ENCODE measurements at regions not wholly inside any gene's neighbourhood (a gene's known extent, or its start where the extent isn't known, plus 50 kb on each side); places are given as distances from the start of the nearest gene placed in this dataset.

DNA sequence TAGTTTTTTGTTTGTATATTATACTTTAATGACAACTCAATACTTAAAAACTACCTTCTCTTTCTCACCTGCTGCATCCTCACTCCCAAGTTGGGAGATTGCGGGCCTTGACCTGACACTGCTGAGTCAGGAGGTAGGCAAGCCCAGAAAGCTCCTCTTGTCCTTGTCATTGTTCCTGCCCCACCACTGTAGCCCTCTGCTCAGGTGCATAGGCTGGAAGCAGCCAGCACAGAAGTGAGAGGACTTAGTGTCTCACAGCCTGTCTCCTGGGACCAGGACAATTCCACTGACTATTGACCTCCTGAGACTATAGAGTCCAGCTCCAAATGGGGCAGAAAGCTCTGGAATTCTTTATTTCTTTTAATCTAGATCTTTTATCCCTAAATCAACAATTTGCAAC lies 123.5 kb upstream of the NDP start:
- DNase-seq: no peak
- Histone ChIP-seq H3K9me3 (no peaks in the 10 kb centered on the region), H3K27ac (no peak overlapping the region), H3K27me3 (no peaks in the 10 kb centered on the region), H3K36me3 (no peaks in the 10 kb centered on the region), H3K4me3 (no peak overlapping the region), H3K4me1 (no peaks in the 10 kb centered on the region)
- in situ Hi-C loops (cut with MboI; ENCODE audit: low sequenced_read_pairs in 4 of 4): no loop called here
- ATAC-seq: no peak
- TF ChIP-seq, protein P1, sequence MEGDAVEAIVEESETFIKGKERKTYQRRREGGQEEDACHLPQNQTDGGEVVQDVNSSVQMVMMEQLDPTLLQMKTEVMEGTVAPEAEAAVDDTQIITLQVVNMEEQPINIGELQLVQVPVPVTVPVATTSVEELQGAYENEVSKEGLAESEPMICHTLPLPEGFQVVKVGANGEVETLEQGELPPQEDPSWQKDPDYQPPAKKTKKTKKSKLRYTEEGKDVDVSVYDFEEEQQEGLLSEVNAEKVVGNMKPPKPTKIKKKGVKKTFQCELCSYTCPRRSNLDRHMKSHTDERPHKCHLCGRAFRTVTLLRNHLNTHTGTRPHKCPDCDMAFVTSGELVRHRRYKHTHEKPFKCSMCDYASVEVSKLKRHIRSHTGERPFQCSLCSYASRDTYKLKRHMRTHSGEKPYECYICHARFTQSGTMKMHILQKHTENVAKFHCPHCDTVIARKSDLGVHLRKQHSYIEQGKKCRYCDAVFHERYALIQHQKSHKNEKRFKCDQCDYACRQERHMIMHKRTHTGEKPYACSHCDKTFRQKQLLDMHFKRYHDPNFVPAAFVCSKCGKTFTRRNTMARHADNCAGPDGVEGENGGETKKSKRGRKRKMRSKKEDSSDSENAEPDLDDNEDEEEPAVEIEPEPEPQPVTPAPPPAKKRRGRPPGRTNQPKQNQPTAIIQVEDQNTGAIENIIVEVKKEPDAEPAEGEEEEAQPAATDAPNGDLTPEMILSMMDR (IDR thresholded peaks at IDR 0.05 in 4 of 5, conservative IDR thresholded peaks at IDR 0.05 in 1 of 5): no peak
- no peak for TF ChIP-seq POLR2A (IDR thresholded peaks at IDR 0.05)
- intact Hi-C loops (cut with DNase I; ENCODE audit: low total_unique reads): no loop called here

DNA sequence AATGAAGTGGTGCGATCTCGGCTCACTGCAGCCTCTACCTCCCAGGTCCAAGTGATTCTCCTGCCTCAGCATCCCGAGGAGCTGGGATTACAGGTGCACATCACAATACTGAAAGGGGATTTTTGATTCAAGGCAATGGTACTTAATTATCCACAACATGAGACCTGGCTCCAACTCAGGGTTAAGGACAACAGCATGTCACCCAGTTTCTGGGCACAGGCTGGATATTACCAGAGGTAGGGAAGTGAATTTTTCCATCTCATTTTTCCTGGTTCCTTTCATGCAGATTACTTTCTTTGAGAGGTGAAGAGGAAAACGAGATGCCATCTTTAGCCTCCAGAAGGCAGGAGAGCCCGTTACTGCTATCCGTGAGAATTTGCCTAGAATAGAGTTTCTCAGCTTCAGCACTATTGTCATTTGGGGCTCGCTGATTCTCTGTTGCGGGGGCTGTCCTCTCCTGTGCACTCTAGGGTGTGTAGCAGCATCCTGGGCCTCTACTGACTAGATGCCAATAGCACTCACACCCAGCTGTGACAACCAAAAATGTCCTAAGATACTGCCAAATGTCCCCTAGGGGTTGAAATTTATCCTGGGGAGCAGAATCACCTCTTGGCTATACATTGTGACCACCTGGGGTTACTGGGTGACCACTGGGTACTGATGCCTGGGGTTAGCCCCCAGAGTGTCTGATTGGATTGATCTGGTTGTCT lies 121.8 kb upstream of the NDP start:
- Histone ChIP-seq H3K27me3 (no peaks in the 10 kb centered on the region), H3K4me1 (no peaks in the 10 kb centered on the region), H3K36me3 (no peaks in the 10 kb centered on the region), H3K9me3 (no peaks in the 10 kb centered on the region), H3K27ac (no peak overlapping the region), H3K4me3 (no peak overlapping the region)
- DNase-seq: no peak
- TF ChIP-seq, protein P1 (IDR thresholded peaks at IDR 0.05 in 4 of 5, conservative IDR thresholded peaks at IDR 0.05 in 1 of 5): no peak
- no peak for TF ChIP-seq POLR2A (IDR thresholded peaks at IDR 0.05)
- ATAC-seq: no peak
- intact Hi-C loops (cut with DNase I; ENCODE audit: low total_unique reads): no loop called here
- in situ Hi-C loops (cut with MboI; ENCODE audit: low sequenced_read_pairs in 4 of 4): no loop called here

DNA sequence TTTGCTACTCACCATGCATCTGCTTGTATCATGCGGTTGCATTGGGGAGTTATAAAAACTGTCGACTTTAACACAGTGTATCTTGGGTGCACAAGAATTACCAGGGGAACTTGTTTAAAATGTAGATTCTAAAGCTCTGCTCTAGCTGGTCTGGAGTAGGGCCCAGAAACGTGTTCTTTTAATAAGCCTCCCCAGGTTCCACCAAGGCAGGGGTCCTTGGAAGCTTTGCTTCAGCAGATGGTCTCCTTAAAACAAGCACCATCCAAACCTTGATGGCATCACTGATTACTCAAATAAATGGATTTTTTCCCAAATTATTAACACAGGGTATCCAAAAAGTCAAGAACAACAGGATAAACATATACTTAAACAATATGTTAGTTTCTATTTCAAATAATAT lies 120.2 kb upstream of the NDP start:
- Histone ChIP-seq H3K4me3 (no peak overlapping the region), H3K36me3 (no peaks in the 10 kb centered on the region), H3K27ac (no peak overlapping the region), H3K27me3 (no peaks in the 10 kb centered on the region), H3K4me1 (no peaks in the 10 kb centered on the region), H3K9me3 (no peaks in the 10 kb centered on the region)
- ATAC-seq (no peak), DNase-seq (no peak)
- TF ChIP-seq POLR2A (IDR thresholded peaks at IDR 0.05): no peak
- TF ChIP-seq, protein P1 (IDR thresholded peaks at IDR 0.05 in 4 of 5, conservative IDR thresholded peaks at IDR 0.05 in 1 of 5): no peak
- intact Hi-C loops (cut with DNase I; ENCODE audit: low total_unique reads) (no loop called here), in situ Hi-C loops (cut with MboI; ENCODE audit: low sequenced_read_pairs in 4 of 4) (no loop called here)

DNA sequence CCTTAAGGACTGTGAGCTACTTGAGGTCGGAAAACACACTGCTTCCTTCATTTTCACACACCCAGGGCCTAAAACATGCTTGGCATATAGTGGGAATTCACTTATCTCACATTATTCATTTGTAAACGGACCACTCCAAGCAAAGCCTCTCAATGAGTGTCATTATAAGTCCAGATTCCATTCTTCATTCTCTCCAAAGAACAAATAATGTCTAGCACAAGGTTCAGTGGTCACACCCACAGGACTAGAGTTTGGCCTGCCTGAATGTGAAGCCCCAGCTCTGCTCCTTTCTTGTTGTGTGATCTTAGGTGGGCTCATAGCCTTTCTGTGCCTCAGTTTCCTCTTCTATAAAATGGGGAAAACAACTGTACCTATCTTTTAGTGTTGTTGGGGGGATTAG lies 119.6 kb upstream of the NDP start:
- intact Hi-C loops (cut with DNase I; ENCODE audit: low total_unique reads) (no loop called here), in situ Hi-C loops (cut with MboI; ENCODE audit: low sequenced_read_pairs in 4 of 4) (no loop called here)
- no peaks in the 10 kb centered on the region for H3K4me1 ChIP-seq
- no peaks in the 10 kb centered on the region for H3K27me3 ChIP-seq
- H3K9me3 ChIP-seq: no peaks in the 10 kb centered on the region
- no peak overlapping the region for H3K4me3 ChIP-seq
- ATAC-seq (no peak), DNase-seq (no peak)
- H3K36me3 ChIP-seq: no peaks in the 10 kb centered on the region
- TF ChIP-seq POLR2A (IDR thresholded peaks at IDR 0.05): no peak
- TF ChIP-seq, protein P1 (IDR thresholded peaks at IDR 0.05 in 4 of 5, conservative IDR thresholded peaks at IDR 0.05 in 1 of 5): no peak
- no peak overlapping the region for H3K27ac ChIP-seq
